Uterus (tissue), 3 donors: ENCODE measurements at regions not wholly inside any gene's neighbourhood (a gene's known extent, or its start where the extent isn't known, plus 50 kb on each side); places are given as distances from the start of the nearest gene placed in this dataset.

Experiments
- DNase-seq, 2 donors: peaks; one replicate each; pipeline ENCODE4 v3.0.0-alpha.2; 2019 to 2020
- H3K27ac ChIP-seq, 2 donors: fragments of 200-600 bp; sonication (generic); 1 replicate in 1 of 2; 2 replicates in 1 of 2; pipeline ENCODE4 v1.5.1; 2016 to 2018
- H3K27me3 ChIP-seq, 2 donors: fragments of 200-600 bp; sonication (generic); one replicate each; pipeline ENCODE4 v1.5.1; 2018 to 2019; ENCODE audit warnings: control low read depth in 1 of 2
- H3K36me3 ChIP-seq, 2 donors: fragments of 200-600 bp; sonication (generic); one replicate each; pipeline ENCODE4 v1.5.1; 2019; ENCODE audit warnings: control low read depth in 1 of 2
- H3K4me1 ChIP-seq, 2 donors: fragments of 200-600 bp; sonication (generic); one replicate each; pipeline ENCODE4 v1.5.1; 2018 to 2019; ENCODE audit warnings: control low read depth in 1 of 2
- H3K4me3 ChIP-seq, 2 donors: fragments of 200-600 bp; sonication (generic); 1 replicate in 1 of 2; 2 replicates in 1 of 2; pipeline ENCODE4 v1.5.1; 2018 to 2019; ENCODE audit warnings: mild to moderate bottlenecking in 1 of 2
- H3K9me3 ChIP-seq, 2 donors: fragments of 200-600 bp; sonication (generic); one replicate each; pipeline ENCODE4 v1.5.1; 2019; ENCODE audit warnings: control low read depth in 1 of 2
- POLR2A ChIP-seq, 2 donors: fragments of 450-650 bp; IDR thresholded peaks; one replicate each; pipeline ENCODE4 v1.6.1; 2016; ENCODE audit warnings: antibody characterized with exemption in 2 of 2, mild to moderate bottlenecking in 1 of 2, moderate library complexity in 1 of 2
- intact Hi-C: fragments of 100-400 bp; cut with DNase I; formaldehyde crosslinking; loops from one replicate; pipeline ENCODE4 v1.15.1; 2023; ENCODE audit warnings: low total_unique reads
- TF ChIP-seq, protein P1 (sequence below), 4 experiments: fragments of 200-600 bp in 2 of 4; fragments of 450-650 bp in 2 of 4; sonication (generic) in 2 of 4; IDR thresholded peaks; one replicate each; pipeline ENCODE4 v1.5.1; 2016 to 2019; ENCODE audit warnings: antibody characterized with exemption in 4 of 4, mild to moderate bottlenecking in 2 of 4, moderate library complexity in 1 of 4
- donor health status: DM: yes; HTN: yes; CAD: no.

DNA sequence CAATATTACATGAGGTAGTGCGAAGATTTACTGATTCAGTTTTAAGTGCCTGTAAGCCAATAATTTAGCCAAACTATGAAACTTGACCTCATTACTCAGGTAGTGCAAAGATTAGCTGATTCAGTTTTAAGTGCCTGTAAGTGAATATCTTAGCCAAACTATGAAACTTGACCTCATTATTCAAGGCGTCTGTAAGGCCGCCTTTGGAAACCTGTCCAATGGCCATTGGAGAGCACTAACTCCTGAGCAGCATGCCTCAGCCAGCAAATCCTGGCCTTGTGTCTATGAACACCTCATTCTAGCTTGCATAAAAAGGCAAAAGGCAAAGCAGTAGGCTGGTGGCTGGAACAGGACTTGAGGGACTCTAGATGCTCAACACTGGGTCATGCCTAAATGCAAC lies 127.0 kb upstream of the GPR12 start:
- Histone ChIP-seq H3K4me3 (no peak overlapping the region), H3K36me3 (no peaks in the 10 kb centered on the region), H3K9me3 (no peaks in the 10 kb centered on the region), H3K27ac (no peak overlapping the region), H3K27me3 (no peaks in the 10 kb centered on the region), H3K4me1 (no peaks in the 10 kb centered on the region)
- intact Hi-C loops, result no loop called here
- no peak for DNase-seq
- no peak for TF ChIP-seq POLR2A (IDR thresholded peaks at IDR 0.05)
- TF ChIP-seq, protein P1, sequence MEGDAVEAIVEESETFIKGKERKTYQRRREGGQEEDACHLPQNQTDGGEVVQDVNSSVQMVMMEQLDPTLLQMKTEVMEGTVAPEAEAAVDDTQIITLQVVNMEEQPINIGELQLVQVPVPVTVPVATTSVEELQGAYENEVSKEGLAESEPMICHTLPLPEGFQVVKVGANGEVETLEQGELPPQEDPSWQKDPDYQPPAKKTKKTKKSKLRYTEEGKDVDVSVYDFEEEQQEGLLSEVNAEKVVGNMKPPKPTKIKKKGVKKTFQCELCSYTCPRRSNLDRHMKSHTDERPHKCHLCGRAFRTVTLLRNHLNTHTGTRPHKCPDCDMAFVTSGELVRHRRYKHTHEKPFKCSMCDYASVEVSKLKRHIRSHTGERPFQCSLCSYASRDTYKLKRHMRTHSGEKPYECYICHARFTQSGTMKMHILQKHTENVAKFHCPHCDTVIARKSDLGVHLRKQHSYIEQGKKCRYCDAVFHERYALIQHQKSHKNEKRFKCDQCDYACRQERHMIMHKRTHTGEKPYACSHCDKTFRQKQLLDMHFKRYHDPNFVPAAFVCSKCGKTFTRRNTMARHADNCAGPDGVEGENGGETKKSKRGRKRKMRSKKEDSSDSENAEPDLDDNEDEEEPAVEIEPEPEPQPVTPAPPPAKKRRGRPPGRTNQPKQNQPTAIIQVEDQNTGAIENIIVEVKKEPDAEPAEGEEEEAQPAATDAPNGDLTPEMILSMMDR (IDR thresholded peaks at IDR 0.05), result no peak

DNA sequence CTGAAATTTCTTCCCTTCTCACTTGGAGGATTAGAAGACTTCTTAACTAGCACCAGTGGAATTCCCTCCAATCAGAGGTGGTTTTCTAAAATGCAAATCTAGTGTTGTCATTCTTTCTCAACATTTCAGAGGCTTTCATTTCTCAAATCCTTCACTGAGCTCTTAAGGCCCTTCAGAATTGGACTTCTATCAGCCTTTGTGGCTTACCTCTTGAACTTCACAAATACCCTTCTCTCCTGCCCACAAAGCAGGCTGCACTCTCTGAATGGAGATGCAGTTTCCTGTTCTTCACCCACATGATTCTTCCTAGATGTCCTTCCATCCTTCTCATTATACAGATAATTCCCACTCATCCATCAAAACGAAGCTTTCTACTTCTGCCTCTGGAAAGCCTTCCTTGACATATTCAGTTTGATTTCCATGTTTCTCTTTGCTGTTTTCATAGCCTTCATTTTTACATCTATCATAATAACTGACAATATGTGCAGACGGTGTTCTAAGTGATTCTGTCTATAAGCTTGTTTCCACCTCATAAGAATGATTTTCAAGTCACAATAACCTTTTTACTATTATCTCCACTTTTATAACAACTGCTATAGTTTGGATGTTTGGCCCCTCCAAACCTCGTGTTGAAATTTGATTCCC lies 123.1 kb upstream of the GPR12 start:
- H3K27me3 ChIP-seq, result no peaks in the 10 kb centered on the region
- intact Hi-C loops, result no loop called here

DNA sequence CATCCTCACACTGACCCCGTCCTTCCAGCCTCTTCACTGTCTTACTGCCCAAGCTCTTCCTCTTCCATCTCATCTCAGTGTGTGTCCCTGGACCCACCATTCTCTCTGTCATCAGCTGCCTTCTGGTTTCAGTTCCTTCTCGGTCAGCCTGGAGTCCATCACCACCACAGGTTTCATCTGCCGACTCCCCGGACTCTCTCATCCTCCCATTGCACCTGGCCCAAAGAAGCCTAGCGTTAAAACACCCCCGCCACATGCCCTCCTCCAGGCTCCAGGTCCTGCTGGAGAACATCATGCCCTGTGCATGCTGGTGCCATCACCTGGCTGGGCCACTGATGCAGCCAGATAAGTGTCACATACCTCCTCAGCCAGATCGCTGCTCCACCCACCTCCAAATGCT lies 122.1 kb upstream of the GPR12 start:
- TF ChIP-seq POLR2A (IDR thresholded peaks at IDR 0.05), result no peak
- TF ChIP-seq, protein P1 (IDR thresholded peaks at IDR 0.05), result no peak

More for the DNA sequence above, 123.1 kb upstream of the GPR12 start:
- Histone ChIP-seq H3K27ac (no peak overlapping the region), H3K4me1 (no peaks in the 10 kb centered on the region), H3K9me3 (no peaks in the 10 kb centered on the region), H3K4me3 (no peak overlapping the region), H3K36me3 (no peaks in the 10 kb centered on the region)
- TF ChIP-seq, protein P1 (IDR thresholded peaks at IDR 0.05), result no peak
- TF ChIP-seq POLR2A (IDR thresholded peaks at IDR 0.05), result no peak
- DNase-seq, result no peak

DNA sequence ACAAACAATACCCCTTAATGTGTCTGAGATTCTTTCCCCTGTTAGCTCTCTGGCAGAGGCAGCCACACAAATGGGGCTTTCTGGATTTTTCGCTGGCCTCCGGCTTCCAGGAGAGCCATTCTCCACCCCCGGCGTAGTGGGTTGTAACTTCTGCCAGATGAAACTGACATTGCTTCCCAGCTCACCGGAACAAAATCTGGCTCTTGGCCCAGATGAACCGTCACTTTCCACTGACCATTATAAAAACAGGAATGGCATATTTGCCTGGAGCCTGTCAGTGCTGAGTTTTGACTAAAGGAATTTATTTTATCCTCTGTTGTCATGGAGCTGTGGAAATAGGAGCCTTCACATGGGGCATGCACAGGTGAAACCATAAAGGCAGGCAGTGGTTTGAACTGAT lies 120.6 kb upstream of the GPR12 start:
- no peak overlapping the region for H3K4me3 ChIP-seq
- no peaks in the 10 kb centered on the region for H3K4me1 ChIP-seq
- TF ChIP-seq POLR2A (IDR thresholded peaks at IDR 0.05), result no peak
- TF ChIP-seq, protein P1 (IDR thresholded peaks at IDR 0.05), result no peak
- H3K36me3 ChIP-seq, result no peaks in the 10 kb centered on the region
- intact Hi-C loops, result no loop called here
- H3K9me3 ChIP-seq, result peaks cover 0 to 3% of the 10 kb centered on the region in 2 donors
- H3K27ac ChIP-seq, result no peak overlapping the region
- no peak for DNase-seq
- H3K27me3 ChIP-seq, result no peaks in the 10 kb centered on the region

More for the DNA sequence above, 122.1 kb upstream of the GPR12 start:
- DNase-seq, result no peak
- H3K4me1 ChIP-seq, result no peaks in the 10 kb centered on the region
- H3K9me3 ChIP-seq, result no peaks in the 10 kb centered on the region
- H3K27me3 ChIP-seq, result no peaks in the 10 kb centered on the region
- no peaks in the 10 kb centered on the region for H3K36me3 ChIP-seq
- no peak overlapping the region for H3K4me3 ChIP-seq
- no peak overlapping the region for H3K27ac ChIP-seq
- intact Hi-C loops, result no loop called here

DNA sequence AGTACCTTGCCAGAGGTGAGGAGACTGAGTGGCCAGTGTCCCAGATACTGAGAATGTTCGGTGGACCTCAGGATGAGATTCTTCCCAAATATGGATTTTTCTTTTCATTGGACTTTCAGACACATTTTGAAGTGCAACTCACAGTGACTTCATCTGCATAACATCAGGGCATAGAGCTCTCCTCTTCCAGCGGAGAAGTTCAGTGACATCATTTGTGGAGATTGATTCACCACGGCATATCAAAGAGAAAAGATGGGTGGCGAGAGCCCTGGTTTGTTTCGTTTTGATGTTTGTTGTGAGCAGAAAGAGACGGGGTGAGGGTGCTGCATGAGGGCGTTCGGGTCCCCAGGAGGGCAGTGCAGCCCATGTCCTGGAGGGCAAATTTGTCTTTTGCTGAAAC lies 120.1 kb upstream of the GPR12 start:
- intact Hi-C loops, result no loop called here
- Histone ChIP-seq H3K27ac (no peak overlapping the region), H3K36me3 (no peaks in the 10 kb centered on the region), H3K9me3 (peaks cover 0 to 6% of the 10 kb centered on the region in 2 donors), H3K27me3 (no peaks in the 10 kb centered on the region), H3K4me1 (no peaks in the 10 kb centered on the region), H3K4me3 (no peak overlapping the region)
- DNase-seq, result no peak
- TF ChIP-seq, protein P1 (IDR thresholded peaks at IDR 0.05), result no peak
- no peak for TF ChIP-seq POLR2A (IDR thresholded peaks at IDR 0.05)
